M059J (cell line): ENCODE measurements at regions not wholly inside any gene's neighbourhood (a gene's known extent, or its start where the extent isn't known, plus 50 kb on each side); places are given as distances from the start of the nearest gene placed in this dataset.

ENCODE experiments used
- DNase-seq: peaks from one replicate; pipeline ENCODE4 v3.0.0-alpha.2; 2012; ENCODE audit warnings: low read depth

DNA sequence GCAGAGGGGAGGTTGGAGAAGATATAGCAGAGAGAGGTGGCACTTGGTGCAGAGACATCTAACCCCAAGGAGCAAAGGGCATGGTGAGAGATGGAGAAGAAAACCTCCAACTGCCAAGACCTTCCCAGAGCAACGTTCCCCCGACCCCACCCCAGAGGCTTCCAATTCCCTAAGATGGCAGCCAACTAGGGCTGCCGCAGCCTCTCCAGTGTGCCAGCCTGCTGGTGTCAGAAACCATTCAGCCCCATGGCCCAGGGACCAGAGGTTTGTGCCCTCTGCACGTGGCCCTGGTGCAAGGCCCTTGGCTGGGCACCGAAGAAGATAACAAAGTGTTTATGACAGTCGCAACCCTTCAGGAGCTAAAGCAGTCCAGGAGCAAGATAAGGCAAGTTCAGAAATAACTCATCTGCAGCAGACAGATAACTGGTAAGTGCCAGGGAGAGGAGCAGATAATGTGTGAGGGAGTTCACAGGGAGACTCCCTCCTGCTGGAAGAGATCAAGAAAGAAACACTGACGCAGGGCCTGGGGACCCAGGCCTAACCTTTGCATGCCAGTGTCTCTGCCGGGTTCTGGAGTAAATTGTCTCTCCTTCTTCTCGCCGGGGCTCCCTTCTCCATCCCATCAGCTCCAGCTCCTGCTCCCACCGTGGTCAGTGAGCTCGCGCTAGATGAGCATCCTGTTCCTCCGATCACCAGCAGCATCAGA, 66.1 kb upstream of the ID2 start:
- DNase-seq, result no peak

DNA sequence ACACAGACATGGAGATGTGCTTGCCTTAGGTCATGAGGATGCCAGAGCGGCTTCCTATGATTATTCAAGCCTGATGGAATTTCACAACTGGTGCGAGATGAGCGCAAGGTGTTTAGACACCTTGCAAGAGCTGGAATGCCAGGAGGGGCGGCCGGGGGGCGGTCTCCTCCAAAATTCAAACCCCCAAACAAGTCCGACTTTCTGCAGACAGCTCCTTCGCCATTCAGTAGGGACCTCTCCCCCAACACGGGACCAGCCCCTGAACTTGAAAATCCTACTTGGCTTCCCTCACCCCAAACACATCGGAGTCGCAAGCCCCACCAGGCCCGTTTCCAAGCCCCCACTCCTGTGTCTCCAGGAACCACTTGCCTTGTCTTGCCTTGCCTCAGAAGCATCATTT, 64.8 kb upstream of the ID2 start:
- DNase-seq, result no peak

DNA sequence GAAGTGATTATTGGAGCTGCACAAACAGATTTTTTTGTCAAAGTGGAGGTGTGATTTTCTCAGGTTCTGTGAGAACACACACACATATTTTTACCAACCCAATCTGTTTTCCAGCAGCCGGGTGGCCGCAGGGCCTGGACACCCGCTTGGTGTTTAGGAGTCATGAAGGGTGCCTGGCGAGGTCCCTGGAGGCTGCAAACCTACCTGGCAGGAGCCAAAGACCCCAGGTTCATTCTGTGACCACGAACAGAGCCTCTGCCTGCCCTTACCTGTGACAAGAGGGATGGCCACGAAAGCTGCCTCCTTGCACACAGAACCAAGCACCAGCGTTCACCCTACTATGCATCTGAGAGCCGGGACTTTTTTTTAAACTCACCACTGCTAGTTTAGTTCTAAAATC, 64.3 kb upstream of the ID2 start:
- DNase-seq, result no peak

DNA sequence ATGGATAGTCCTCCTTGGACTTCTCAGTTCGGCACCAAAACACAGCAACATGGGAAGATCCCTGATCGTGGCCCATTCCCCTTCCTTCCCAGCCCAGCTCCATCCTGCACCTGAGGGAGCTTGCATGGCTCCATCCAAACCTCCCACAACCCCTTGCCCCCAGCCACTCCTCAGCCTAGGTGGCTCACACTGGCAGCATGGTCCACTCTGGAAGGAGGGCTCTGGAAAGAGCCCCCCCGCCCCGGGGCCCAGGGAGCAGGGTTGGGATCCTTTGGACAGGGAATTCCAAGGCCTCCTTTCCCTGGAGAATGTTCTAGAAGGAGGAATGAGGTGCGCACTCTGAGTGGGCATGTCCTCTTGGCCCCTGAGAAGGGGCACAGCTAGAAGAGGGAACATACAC, 62.8 kb upstream of the ID2 start:
- DNase-seq, result no peak

DNA sequence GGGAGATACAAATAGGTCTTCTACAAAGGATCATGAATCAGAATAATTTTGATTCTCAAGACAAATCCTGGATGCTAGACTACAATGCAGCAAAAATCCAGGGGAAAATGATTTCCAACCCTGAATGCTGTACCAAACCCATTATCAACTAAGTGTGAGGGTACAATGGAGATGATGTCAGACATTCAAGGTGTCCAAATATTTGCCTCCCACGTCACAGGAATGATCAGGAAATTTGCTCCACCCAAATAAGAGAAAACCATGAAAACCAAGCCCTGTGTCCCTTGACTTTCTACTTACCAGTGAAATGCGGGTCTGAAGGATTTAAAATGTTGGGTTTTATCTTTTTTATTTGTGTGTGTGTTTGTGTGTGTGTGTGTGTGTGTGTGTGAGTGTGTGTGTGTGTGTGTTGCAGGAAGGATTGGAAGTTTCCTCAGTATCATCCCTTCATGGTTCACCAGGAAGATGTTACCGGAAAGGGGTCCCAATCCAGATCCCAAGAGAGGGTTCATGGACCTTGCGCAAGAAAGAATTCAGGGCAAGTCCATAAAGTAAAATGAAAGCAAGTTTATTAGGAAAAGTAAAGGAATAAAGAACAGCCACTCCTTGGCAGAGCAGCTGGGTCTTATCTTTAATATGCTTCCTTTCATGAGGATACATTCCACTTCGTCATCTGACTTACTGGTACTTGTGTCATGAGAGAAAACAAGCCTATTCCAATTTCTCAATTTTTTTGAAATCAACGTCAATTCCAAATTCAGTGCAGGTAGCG, 61.1 kb upstream of the ID2 start:
- DNase-seq, result no peak

DNA sequence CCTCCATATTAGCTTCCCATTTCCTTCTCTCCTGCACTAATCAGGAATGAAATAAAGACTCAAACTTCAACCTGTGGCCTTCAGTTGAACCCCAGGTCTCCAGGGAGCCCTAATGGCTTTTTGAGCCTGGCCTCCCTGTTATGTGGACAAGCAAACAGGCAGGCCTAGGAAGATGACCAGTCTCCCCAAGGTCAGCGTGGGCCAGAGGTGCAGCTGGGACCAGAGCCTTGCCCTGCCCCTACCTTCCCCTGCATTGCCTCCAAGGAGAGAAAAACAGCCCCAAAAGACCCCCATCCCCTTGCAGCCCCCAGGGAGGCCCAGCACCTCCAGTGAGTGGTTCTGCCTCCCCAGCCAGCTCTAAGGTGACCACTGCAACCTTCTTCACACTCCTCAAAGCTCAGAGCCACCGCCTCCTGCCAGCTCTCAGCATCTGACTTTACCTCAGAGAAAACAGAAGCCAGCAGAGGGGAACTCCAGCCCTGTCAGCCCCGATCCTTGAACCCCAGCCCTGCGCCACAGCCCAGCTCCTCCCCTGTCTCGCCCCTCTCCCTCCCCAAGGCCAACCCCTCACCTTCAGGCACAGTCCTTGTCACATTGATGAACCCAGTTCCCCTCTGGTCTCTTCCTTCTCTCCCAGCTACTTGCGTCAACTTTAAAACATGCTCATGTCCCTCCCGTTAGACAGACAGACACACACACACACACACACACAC, 59.5 kb upstream of the ID2 start:
- no peak for DNase-seq

DNA sequence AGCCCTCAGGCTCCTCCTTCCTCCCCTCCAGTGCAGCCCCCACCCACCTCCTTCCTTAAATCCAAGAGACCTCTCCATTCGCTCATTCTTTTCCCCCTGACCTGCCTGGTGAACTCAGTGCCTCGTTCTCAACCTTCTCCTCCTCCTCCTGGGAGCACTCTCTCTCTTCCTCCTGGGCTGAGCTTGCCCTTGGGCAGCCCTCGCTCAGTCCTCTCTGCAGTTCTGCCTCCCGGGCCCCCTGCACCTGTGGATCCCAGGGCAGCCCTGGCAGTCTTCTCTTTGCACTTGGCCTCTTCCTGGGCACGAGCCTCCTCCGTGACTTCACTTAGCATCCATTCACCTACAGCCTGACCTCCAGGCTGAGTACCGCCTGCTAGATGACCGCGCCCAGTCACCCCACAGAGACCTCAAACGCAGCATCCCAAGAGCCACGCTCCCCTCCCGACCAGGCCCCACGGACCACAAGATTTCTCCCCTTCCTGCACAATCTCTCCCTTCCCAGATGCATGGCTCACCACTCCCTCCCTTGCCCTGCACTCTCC, 58.9 kb upstream of the ID2 start:
- no peak for DNase-seq

DNA sequence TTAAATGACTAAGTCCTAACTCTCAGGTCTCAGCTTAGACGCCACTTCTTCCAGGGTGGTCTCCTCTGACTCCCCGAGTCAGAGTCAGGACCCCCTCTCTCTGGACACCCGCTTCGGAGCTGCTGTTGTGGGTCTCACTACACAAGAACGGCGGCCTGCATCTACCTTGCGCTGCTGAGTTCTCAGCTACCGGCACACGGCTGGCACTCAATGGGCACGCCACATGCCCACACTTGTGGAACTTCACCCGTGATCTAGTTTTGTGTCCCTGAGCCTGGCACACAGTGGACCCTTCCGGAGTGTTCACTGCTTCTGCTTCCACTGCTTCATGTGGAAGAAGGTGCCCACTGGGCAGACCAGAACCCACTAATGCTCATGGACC, 58.3 kb upstream of the ID2 start:
- DNase-seq, result no peak

DNA sequence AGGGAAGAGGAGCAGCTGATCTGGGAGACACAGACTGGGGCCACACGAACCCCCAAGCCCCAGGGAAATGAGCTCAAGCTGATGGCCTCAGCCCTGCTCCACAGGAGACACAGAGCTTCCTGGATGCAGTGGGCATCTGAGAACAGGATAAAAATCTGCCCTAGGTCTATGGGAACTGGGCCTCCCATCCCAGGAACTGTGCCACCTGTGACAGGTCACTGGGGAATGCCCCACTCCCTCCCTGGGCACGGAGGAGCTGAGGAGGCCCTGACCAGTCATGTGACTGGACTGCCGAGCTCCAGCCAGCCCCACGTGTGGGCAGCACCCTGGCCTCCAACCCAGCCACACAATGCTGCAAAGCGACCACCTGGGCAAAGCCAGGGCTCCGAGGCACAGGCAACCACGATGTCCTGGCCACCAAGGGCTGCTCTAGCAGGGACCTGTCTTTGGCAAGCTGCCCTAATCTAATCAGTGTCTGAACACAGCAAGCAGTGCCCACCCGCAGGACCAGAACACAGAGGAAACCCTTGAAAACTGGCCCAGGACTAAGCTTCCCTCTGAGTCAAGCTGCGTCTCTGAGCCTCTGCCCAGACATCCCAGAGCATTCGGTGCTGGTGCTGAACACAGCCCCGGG, 57.8 kb upstream of the ID2 start:
- no peak for DNase-seq

DNA sequence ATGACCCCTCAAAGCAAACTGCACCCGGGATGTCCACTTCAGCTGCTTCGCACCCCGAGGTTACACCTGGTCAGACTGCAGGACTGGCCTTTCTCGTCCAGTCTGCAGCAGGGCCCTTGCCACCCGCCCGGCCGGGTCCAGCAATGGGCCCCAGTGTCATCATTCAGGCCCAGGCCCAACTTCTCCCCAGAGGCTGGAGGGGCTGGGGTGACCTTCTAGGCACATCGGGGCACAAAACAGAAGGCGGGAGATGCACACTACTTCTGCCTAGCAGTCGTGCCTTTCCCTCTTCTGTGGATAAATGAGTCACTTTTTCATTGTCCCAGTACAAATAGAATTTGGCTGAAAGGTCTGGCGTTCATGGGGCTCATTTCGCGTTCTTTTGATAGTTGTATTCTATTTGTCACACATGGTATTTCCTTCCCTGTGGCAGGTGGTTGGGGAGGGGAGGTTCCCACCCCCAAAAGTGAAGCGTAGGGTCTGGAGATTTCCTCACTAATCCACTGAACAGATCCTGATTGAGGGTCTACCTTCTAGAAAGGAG, 56.9 kb upstream of the ID2 start:
- no peak for DNase-seq

DNA sequence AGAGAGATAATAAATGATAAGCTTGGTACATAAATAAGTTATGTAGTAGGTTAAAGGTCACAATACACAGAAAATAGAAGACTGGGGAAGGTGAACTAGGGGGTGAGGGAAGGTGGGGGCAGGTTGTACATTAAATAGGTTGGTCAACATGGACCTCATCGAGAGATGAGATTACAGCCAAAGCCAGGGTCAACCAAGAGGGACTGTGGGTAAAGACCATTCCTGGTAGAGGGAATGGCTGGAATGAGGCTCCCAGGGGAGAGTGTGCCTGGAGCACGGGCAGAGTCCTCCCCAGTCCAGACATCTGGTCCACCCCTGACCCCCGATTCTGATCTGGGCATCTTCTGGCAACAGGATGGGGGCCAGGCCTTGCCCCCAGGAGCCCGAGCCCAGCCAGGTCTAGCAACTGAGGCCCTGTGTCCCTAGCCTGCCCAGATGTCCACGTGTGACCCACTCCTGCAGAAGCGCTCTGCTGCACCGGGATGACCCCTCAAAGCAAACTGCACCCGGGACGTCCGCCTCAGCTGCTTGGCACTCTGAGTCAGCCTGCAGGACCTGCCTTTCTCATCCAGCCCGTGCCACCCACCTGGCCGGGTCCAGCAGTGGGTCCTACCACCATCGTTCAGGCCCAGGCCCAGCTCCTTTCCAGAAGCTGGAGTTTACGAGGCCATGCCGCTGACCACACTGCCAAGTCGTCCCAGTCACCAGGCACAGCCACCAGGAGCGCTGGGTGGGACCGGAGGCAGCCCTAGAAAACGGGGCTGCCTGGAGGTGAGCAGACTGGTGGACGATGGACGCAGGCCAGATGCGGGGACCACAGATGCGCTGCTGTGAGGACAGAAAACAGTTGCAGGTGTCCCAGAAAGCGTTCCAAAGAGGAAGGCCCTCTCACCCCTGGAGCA, 56.2 kb upstream of the ID2 start:
- no peak for DNase-seq

DNA sequence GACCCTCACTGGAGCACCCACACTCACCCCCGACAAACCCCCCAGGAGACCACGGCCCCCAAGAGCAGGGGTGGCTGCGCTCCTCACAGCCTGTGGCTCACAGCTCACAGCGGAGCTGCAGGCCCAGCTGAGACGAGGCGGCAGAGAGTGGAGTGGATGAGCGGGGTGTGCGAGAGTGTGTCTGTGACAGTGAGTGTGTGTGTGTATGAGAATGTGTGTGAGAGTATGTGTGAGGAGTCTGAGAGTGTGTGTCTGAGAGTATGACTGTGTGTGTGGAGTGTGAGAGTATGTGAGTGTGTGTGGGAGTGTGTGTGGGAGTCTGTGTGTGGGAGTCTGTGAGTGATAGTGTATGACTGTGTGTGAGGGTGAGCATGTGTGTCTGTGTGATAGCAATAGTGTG, 55.3 kb upstream of the ID2 start:
- DNase-seq, result no peak

DNA sequence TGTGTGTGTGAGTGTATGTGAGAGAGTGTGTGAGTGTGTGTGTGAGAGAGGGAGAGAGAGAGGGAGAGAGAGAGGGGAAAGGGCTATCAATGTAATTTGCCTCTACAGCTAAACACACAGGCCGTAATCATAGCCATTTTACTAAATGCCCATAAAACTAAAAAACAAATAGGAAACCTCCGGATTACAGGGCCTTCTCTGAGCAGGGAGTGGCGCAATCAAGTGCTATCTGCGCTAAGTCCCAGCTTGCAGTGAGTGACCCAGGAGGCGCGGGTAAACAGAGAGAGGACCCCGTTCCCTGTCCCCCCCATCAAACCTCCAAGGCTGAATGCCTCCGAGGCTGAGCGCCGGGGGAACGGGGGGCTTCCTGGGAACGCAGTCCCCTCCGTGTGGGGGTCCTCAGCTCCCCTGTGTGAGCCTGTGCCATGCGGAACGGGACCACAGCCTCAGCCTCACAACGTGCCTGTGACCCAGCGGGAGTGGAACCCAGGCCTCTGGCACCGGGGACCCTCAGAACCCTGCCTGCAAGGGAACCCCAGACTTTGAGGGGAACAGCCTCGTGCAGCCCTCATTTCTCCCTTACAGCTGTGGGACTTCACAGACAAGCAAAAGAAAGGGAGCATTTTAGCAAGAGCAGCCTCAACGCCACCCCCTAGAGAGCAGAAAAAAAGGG, 54.7 kb upstream of the ID2 start:
- DNase-seq, result no peak

DNA sequence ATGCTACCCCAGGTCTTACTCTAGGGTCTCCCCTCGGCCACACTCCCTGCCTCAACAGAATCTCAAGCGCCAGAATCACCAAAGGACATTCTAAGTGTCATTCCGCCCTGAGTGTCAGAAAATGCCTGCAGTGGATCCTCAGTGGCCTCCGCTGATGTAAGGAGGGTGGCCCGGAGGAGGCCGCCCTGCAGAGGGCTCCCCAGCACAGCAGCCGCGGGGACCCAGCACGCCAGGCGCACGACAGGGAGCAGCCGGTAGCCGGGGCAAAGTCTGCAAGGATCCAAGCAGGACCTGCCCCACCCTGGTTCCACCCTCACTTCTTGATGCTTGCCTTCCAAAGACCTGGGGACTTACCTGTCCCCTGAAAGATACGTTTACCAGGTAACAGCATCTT, 54.2 kb upstream of the ID2 start:
- no peak for DNase-seq

DNA sequence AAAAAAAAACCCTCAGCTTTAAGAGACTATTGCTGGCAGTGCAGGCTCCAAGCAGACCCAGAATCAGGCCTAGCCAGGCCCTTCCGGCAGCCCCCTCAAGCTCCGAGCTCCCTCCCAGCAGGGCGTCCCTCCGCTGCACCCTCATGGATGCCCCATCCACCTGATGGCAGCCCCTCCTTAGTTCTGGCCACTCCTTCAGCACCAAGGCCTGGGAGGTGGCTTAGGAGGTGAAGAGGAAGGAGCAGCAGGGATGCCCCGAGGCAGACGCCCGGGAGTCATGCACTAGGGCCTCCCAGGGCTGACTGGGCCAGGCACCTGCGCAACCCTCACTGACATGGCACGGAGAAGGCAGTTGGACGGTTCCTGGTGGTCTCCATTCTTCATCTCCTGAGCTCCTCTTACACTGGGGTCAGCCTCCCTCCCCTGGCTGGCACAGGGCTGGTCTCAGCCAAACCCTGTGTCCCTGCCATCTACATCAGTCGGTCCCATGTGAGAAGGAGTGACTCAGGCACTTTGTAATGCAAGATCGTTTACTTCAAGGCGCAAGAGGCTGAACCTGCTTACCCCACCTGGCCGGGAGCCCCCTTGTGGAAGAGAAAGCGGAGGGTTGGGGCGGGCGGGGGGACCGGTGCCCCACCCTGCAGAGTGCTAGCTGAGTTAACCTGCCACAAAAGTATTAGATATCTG, 53.5 kb upstream of the ID2 start:
- DNase-seq, result peak; percentile 29

DNA sequence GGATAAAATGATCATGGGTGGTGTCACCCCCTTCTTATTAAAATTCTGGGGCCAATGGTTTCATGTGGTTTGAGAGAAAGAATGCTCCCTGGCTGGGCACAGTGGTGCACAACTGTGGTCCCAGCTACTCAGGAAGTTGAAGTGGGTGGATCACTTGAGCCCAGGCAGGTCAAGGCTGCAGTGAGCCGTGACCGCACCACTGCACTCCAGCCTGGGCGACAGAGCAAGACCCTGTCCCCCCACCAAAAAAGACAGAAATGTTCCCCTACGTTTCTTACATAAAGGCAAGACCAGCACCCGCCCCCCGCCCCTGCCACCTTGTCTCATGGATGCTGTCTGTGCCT, 53.0 kb upstream of the ID2 start:
- DNase-seq, result no peak

DNA sequence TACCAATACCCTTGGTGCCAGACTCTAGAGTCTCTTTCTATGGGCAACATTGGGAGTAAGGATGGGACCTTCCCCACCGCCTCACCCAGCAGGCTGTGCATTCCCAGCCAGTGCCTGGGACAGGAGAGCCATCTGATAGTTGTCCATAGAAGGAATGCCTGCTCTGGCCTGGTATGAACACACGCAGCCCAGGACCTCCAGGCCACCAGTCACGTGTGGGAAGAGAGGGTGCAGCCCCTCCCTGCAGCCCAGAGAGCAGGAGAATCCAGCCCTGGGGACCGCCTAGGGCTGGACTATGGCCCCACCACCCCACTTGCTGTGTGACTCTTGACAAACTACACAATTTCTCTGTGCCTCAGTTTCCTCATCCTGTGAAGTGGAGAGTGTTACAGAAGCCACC, 52.5 kb upstream of the ID2 start:
- DNase-seq, result no peak

DNA sequence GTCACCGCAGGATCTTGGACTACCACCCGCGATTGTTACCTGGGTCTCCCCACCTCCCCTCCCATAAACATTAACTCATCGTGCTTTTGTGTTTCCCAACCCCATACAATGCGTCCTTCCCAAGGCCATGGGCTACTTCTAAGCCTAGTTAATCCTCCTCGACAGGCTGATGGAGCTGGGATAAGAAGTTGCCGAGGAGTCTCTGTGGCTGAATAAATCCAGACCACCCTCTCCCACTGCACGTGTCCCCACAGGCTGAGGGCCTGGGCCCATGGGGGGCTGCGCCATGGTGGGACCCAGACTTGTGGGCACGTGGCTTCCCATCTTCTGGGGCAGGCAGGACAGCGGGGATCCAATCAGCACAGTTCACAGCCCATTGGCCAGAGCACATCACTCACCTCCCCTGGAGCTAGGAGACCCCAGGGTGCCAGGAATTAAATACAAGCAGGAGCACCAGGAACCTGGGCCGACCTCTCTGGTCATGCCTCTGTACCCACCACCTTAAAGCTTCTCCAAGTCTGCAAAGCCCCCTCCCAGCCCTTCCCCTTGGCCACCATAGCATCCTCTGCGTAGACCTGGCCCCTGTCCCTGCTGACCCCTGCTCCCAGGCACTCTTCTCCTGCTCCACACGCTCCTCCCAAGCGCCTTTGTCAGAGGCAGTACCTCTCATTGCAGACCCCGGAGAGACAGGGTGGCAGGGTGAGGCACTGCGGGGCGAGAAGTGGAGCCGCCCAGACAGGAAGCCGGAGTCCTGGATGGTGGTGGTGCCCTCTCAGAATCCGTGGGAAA, 51.0 kb upstream of the ID2 start:
- DNase-seq, result no peak

DNA sequence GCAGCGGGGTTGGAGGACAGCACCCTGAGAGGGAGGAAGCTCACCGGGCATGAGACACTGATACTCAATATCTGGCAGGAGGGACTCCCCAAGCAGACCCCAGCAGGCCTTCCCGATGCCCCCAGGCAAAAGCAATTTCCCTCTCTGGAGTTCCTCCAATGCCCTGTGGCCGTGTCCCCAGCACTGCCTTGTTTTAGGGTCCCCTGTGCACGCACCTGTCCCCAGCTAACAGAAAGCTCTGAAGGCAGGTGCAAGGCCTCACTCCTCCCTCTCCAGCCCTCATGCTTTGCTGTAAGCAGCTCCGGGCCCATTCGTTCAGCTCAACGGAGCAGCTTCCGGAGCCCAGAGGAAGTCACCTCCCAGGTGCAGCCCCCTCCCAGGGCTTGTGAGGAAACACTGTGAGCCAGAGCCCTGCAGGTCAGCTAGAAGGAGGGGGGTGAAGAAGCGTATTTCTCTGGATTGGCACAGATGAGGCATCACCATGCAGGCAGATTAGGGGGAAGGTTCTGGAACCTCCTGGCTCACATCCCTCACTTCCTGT, 50.3 kb upstream of the ID2 start:
- DNase-seq, result no peak
